ENCODE measurements at regions not wholly inside any gene's neighbourhood (a gene's known extent, or its start where the extent isn't known, plus 50 kb on each side); places are given as distances from the start of the nearest gene placed in this dataset.
"Not testable (repeated sequence)": the region's sequence is repeated elsewhere in the genome, so short reads cannot be mapped to it uniquely, and the experiment has no call there.

DNA sequence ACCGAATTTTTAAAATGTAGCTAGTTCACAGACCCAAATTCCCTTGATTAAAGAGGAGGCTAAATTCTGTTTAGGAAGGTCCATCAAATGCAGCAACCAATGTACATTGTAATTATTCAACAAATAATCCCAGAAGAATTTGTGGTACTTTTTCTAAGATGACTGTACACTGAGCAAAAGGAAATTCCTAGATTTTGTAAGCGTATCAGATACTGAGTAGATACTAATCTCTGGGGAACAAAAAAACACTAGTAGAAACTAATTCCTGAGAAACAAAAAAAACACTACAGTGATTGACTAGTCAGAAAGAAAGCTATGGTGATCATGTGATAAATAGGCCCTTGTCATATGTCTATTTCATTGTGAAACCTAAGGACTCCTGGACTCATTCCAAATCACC is 246.1 kb downstream of the PCDH17 start:
- no peak overlapping the region for H3K27ac ChIP-seq
- TF ChIP-seq POLR2AphosphoS5 (IDR thresholded peaks at IDR 0.05) (no peak), EP300 (IDR thresholded peaks at IDR 0.05) (no peak), POLR2A (IDR thresholded peaks at IDR 0.05) (no peak)
- TF ChIP-seq, protein P1, sequence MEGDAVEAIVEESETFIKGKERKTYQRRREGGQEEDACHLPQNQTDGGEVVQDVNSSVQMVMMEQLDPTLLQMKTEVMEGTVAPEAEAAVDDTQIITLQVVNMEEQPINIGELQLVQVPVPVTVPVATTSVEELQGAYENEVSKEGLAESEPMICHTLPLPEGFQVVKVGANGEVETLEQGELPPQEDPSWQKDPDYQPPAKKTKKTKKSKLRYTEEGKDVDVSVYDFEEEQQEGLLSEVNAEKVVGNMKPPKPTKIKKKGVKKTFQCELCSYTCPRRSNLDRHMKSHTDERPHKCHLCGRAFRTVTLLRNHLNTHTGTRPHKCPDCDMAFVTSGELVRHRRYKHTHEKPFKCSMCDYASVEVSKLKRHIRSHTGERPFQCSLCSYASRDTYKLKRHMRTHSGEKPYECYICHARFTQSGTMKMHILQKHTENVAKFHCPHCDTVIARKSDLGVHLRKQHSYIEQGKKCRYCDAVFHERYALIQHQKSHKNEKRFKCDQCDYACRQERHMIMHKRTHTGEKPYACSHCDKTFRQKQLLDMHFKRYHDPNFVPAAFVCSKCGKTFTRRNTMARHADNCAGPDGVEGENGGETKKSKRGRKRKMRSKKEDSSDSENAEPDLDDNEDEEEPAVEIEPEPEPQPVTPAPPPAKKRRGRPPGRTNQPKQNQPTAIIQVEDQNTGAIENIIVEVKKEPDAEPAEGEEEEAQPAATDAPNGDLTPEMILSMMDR (IDR thresholded peaks at IDR 0.05): no peak
- peaks cover 0 to 4% (median 0%) of the 10 kb centered on the region in 4 donors for H3K9me3 ChIP-seq
- H3K4me1 ChIP-seq: no peaks in the 10 kb centered on the region
- H3K4me3 ChIP-seq: no peak overlapping the region
- H3K36me3 ChIP-seq: no peaks in the 10 kb centered on the region
- WGBS, 2 donors: 91 to 93% methylated on average over 2 of the region's 2 CpGs
- no peaks in the 10 kb centered on the region for H3K27me3 ChIP-seq
- no peak for DNase-seq
- intact Hi-C loops (cut with DNase I): no loop called here

DNA sequence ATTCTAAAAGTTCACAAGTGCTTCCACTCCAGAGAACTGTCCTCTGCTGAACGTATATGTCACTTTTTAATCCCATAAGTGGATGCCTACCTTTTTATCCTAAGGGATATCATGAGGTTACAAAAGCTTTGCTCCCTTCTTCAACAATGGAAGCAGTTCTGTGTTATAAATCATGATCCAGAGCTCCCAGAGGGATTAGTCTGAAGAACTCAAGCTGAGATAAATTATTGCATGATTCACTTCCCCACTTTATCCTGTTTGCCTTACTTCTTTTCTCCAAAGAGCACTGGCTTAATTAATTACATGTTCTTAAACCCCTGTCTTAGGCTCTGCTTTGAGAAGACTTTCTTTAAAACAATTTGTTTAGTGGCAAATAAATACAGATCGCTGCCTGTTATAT is 246.7 kb downstream of the PCDH17 start:
- H3K9me3 ChIP-seq: peaks cover 0 to 4% (median 0%) of the 10 kb centered on the region in 4 donors

DNA sequence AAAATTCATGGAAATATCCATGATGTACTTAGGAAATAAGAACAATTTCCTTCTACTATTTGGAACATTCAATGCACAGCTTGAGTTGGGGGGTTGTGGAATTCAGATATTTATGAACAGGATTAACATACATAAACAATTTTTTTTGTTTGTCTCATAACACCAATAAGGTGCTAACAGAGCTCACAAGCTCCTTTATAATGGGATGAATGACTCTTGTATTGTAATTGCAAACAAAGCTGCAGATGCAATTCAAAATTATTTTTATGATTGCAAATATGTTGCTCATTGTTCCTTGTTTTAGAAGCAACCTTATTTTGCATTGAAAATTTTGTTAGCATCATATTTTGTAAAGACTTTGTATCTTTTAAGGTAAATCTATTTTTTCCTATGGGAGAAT is 265.7 kb downstream of the PCDH17 start:
- H3K9me3 ChIP-seq: no peaks in the 10 kb centered on the region
- no peak for DNase-seq
- H3K4me1 ChIP-seq: no peaks in the 10 kb centered on the region
- intact Hi-C loops (cut with DNase I): no loop called here
- TF ChIP-seq, protein P1 (IDR thresholded peaks at IDR 0.05): no peak
- no peak for TF ChIP-seq POLR2A (IDR thresholded peaks at IDR 0.05)
- no peak for TF ChIP-seq POLR2AphosphoS5 (IDR thresholded peaks at IDR 0.05)
- TF ChIP-seq EP300 (IDR thresholded peaks at IDR 0.05): no peak
- H3K27me3 ChIP-seq: no peaks in the 10 kb centered on the region
- H3K4me3 ChIP-seq: no peak overlapping the region
- H3K27ac ChIP-seq: no peak overlapping the region
- no peaks in the 10 kb centered on the region for H3K36me3 ChIP-seq

More for the DNA sequence above, 246.7 kb downstream of the PCDH17 start:
- no peaks in the 10 kb centered on the region for H3K27me3 ChIP-seq
- intact Hi-C loops (cut with DNase I): no loop called here
- no peak for DNase-seq
- no peak overlapping the region for H3K27ac ChIP-seq
- H3K4me1 ChIP-seq: no peaks in the 10 kb centered on the region
- no peak overlapping the region for H3K4me3 ChIP-seq
- TF ChIP-seq POLR2AphosphoS5 (IDR thresholded peaks at IDR 0.05): no peak
- TF ChIP-seq EP300 (IDR thresholded peaks at IDR 0.05): no peak
- TF ChIP-seq, protein P1 (IDR thresholded peaks at IDR 0.05): no peak
- no peak for TF ChIP-seq POLR2A (IDR thresholded peaks at IDR 0.05)
- no peaks in the 10 kb centered on the region for H3K36me3 ChIP-seq
- 52 to 63% methylated on average over 2 of the region's 2 CpGs for WGBS, 2 donors

DNA sequence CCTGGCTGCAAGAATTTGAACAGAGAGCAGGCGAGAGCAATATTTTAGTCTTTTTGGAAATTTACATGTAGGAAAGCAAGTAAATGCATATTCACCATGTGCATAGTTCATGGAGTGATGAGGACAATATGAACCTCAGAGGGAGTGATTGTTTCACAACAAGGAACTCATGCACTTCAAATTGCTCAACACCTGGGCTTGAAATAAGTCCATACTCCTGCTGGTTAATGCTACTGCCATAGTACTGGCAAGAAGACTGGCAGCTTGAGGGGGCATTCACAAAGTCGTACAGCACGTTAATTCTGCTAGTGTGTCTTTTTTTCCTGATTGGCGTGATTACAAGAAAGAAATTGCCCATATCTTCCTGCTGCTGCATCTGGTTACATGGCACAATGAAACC is 267.6 kb downstream of the PCDH17 start:
- Histone ChIP-seq H3K9me3 (no peaks in the 10 kb centered on the region), H3K27ac (no peak overlapping the region), H3K4me1 (no peaks in the 10 kb centered on the region), H3K36me3 (no peaks in the 10 kb centered on the region), H3K4me3 (no peak overlapping the region), H3K27me3 (no peaks in the 10 kb centered on the region)
- TF ChIP-seq, protein P1 (IDR thresholded peaks at IDR 0.05): no peak
- TF ChIP-seq EP300 (IDR thresholded peaks at IDR 0.05) (no peak), POLR2A (IDR thresholded peaks at IDR 0.05) (no peak), POLR2AphosphoS5 (IDR thresholded peaks at IDR 0.05) (no peak)
- 78 to 85% methylated on average over 4 of the region's 4 CpGs for WGBS, 2 donors
- DNase-seq: no peak
- intact Hi-C loops (cut with DNase I): no loop called here

DNA sequence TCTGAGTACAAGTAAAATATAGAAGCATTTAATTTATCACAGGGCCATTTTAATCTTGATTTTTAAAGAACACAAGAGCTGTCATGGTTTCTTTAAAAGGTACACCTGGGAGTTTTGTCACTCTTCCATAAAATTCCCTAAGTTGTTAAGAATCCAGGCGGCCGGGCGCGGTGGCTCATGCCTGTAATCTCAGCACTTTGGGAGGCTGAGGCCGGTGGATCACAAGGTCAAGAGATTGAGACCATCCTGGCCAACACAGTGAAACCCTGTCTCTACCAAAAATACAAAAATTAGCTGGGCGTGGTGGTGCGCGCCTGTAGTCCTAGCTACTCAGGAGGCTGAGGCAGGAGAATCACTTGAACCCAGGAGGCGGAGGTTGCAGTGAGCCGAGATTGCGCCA is 278.3 kb downstream of the PCDH17 start:
- H3K4me1 ChIP-seq; H3K27ac ChIP-seq; H3K4me3 ChIP-seq; H3K9me3 ChIP-seq; DNase-seq; intact Hi-C loops (cut with DNase I); H3K27me3 ChIP-seq; H3K36me3 ChIP-seq: not testable (repeated sequence)
- WGBS, 2 donors: 93 to 96% methylated on average over 11 of the region's 11 CpGs

Data from sigmoid colon (tissue), 6 donors.